HepG2 (cell line): ENCODE measurements at regions not wholly inside any gene's neighbourhood (a gene's known extent, or its start where the extent isn't known, plus 50 kb on each side); places are given as distances from the start of the nearest gene placed in this dataset.

Experiments used
- ATAC-seq: fragments of 200-7000 bp; cut with Tn5 transposase; 3 replicates; pipeline ENCODE4 v1.9.1; 2020; ENCODE audit warnings: mild to moderate bottlenecking, moderate library complexity
- BruUV-seq: library from RNA; stranded (reverse); fragments of 400-500 nt; replicated peaks from 2 replicates; lab custom pipeline; 2021; lab: Mats Ljungman, UMichigan
- CTCF ChIA-PET: fragments of 300-600 bp; formaldehyde crosslinking; extraction: SDS; loops from one replicate; lab custom pipeline; 2021; ENCODE audit warnings: low total read pairs, inconsistent platforms, low intra/inter-chr PET ratio; lab: Yijun Ruan, JAX
- POLR2A ChIA-PET: fragments of 350-600 bp; sonication (Branson Sonifier 250); formaldehyde crosslinking; loops from one replicate; lab custom pipeline; 2020; ENCODE audit warnings: antibody characterized with exemption, inconsistent platforms; lab: Yijun Ruan, JAX
- DNase-seq: peaks from one replicate; pipeline ENCODE4 v3.0.0-alpha.2; 2015; ENCODE audit warnings: low spot score
- FAIRE-seq: peaks from 3 replicates; lab custom pipeline; 2011; peaks lifted over from hg19 to GRCh38; lab: Jason Lieb, UNC
- H2AFZ ChIP-seq: one replicate; pipeline ENCODE4 v1.6.1; 2011; ENCODE audit warnings: low read length, inconsistent platforms
- H3K27ac ChIP-seq: fragments of 300-600 bp; 3 replicates; pipeline ENCODE4 v1.8.0; 2011; ENCODE audit warnings: mixed run types, mild to moderate bottlenecking, mixed read lengths, low read length, inconsistent platforms; ENCODE audit not compliant: insufficient read depth; ENCODE audit errors: extremely low read length
- H3K27me3 ChIP-seq, 2 experiments: fragments of 200-600 bp in 1 of 2; 2 replicates in 1 of 2; 3 replicates in 1 of 2; pipeline versions ENCODE4 v1.6.0 to v1.8.0; 2011; ENCODE audit warnings: low read length in 2 of 2, mild to moderate bottlenecking in 2 of 2, moderate library complexity in 2 of 2, inconsistent platforms in 1 of 2; ENCODE audit not compliant: insufficient read depth in 2 of 2, control insufficient read depth in 1 of 2
- H3K36me3 ChIP-seq, 2 experiments: fragments of 200-600 bp in 1 of 2; replicated peaks in 1 of 2; 2 replicates in 1 of 2; 3 replicates in 1 of 2; pipeline versions ENCODE4 v1.5.1 to v1.8.0; 2011; ENCODE audit warnings: low read length in 2 of 2, inconsistent platforms in 1 of 2; ENCODE audit not compliant: insufficient read depth in 2 of 2, control insufficient read depth in 1 of 2
- H3K4me1 ChIP-seq: 2 replicates; pipeline ENCODE4 v1.5.1; 2012; ENCODE audit warnings: low read length, inconsistent platforms; ENCODE audit not compliant: insufficient read depth
- H3K4me2 ChIP-seq: 2 replicates; pipeline ENCODE4 v1.6.0; 2011; ENCODE audit warnings: low read depth, low read length, inconsistent platforms
- H3K4me3 ChIP-seq, 3 experiments: fragments of 200-600 bp in 1 of 3; sonication (generic), shearing (Covaris generic) in 1 of 3; replicated peaks in 1 of 3; 2 replicates each; pipeline ENCODE4 v1.5.1; 2011 to 2016; ENCODE audit warnings: low read length in 3 of 3, inconsistent platforms in 2 of 3, low read depth in 2 of 3, mild to moderate bottlenecking in 2 of 3, control low read depth in 1 of 3, mixed read lengths in 1 of 3; ENCODE audit not compliant: insufficient read depth in 1 of 3
- H3K79me2 ChIP-seq: one replicate; pipeline ENCODE4 v1.6.1; 2011; ENCODE audit warnings: low read length, inconsistent platforms; ENCODE audit not compliant: insufficient read depth
- H3K9ac ChIP-seq: 2 replicates; pipeline ENCODE4 v1.6.0; 2011; ENCODE audit warnings: mild to moderate bottlenecking, low read depth, low read length, inconsistent platforms; ENCODE audit not compliant: insufficient read depth
- H3K9me3 ChIP-seq: 2 replicates; pipeline ENCODE4 v1.5.1; 2012; ENCODE audit warnings: mild to moderate bottlenecking, low read length
- H4K20me1 ChIP-seq: 2 replicates; pipeline ENCODE4 v1.6.0; 2011; ENCODE audit warnings: inconsistent platforms, mild to moderate bottlenecking, low read length, moderate library complexity; ENCODE audit not compliant: insufficient read depth
- ARID5B ChIP-seq: IDR thresholded peaks from 2 replicates; pipeline ENCODE4 v1.4.0; 2020; ENCODE audit warnings: mild to moderate bottlenecking, missing genetic modification reagents
- GATAD2A ChIP-seq: IDR thresholded peaks from 2 replicates; pipeline ENCODE4 v1.6.1; 2016
- SKI ChIP-seq: fragments of 450-650 bp; IDR thresholded peaks from one replicate; pipeline ENCODE4 v1.6.1; 2018; ENCODE audit warnings: mild to moderate bottlenecking; ENCODE audit not compliant: partially characterized antibody
- TAF1 ChIP-seq: sonication (generic); formaldehyde crosslinking; IDR thresholded peaks from 2 replicates; pipeline ENCODE4 v1.4.0; 2020; ENCODE audit warnings: missing genetic modification reagents
- TP53 ChIP-seq: sonication (generic); formaldehyde crosslinking; conservative IDR thresholded peaks from 2 replicates; pipeline ENCODE4 v1.4.0; 2020; ENCODE audit warnings: missing genetic modification reagents
- ZBTB3 ChIP-seq: sonication (generic); formaldehyde crosslinking; IDR thresholded peaks from 2 replicates; pipeline ENCODE4 v1.4.0; 2020; ENCODE audit warnings: low read depth, mild to moderate bottlenecking, moderate library complexity, missing genetic modification reagents, borderline replicate concordance
- ZFP37 ChIP-seq: sonication (generic); formaldehyde crosslinking; IDR thresholded peaks from 2 replicates; pipeline ENCODE4 v1.4.0; 2020; ENCODE audit warnings: missing genetic modification reagents, borderline replicate concordance
- ZNF496 ChIP-seq: sonication (generic); formaldehyde crosslinking; IDR thresholded peaks from 2 replicates; pipeline ENCODE4 v1.8.1; 2023; ENCODE audit warnings: mild to moderate bottlenecking, moderate library complexity, missing genetic modification reagents; ENCODE audit not compliant: insufficient replicate concordance
- ZNF747 ChIP-seq: sonication (generic); formaldehyde crosslinking; IDR thresholded peaks from 2 replicates; pipeline ENCODE4 v1.8.1; 2023; ENCODE audit warnings: missing genetic modification reagents, mild to moderate bottlenecking, borderline replicate concordance
- WGBS: methylation state at CpG from one replicate; pipeline ENCODE4 v1.1.6; 2017; ENCODE audit warnings: low lambda C conversion rate; 5-methylcytosine and 5-hydroxymethylcytosine counted together
- in situ Hi-C: cut with HindIII; loops from 2 replicates; pipeline ENCODE4 v1.10.0; 2017; ENCODE audit warnings: low pct_unique_long_range_greater_than_20kb; ENCODE audit not compliant: extremely low pct_ligation_motif_present
- intact Hi-C: fragments of 100-400 bp; cut with micrococcal nuclease; formaldehyde crosslinking; loops from one replicate; pipeline ENCODE4 v1.10.0; 2022; ENCODE audit not compliant: unreplicated experiment

DNA sequence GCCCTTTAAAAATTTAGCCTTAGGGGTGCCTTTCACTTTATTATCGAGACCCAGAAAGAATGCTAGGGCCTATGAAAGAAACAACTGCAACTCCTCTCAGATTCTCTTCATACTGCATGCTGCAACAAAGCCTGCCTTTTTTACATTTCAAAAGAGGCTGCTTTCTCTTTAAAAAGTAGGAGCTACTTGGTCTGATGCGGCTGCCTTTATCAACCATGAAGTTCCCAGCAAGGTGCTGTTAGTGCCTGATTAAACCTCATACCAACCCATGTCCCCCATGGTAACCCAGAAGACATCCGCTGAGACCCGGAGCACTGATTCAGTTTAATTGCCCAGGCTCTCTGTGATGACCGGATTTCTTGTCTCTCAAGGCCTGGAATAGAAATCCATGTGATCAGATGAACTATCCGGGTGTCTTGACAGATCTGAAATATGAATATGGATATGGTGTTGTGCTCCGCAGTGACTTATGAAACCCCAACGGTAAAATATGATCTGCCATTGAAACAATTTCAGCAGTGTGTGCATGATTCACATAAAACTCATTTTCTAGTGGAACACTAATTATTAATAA, 368.3 kb downstream of the ZNF521 start (continued):
- no peak for TF ChIP-seq GATAD2A (CRISPR knock-in tag)

DNA sequence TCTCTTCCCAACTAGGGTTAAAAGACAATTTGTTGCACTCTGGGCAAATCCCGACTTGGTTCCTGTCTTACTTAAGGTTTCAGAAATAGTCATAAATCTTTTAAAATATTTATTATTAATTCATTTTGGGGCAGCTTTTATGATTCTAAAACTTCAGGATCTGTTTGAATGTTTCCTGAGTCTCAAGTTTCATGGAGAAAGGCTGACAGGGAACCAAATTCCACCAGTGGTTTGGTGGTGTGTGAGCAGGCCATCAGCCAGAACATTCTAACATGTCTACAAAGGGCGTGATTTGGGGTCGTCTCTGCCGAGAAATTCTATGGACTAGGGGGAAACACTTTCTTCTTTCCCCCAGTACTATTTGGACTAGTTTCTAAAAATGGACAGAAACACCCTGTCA, 366.4 kb downstream of the ZNF521 start:
- FAIRE-seq (no peak), ATAC-seq (no peak), DNase-seq (no peak)
- intact Hi-C loops (no loop called here), in situ Hi-C loops (loop anchor here (25.0 kb wide), 1 partner anchor 98 kb away; no protein-coding TSS in a partner anchor)
- no peaks in the 10 kb centered on the region for H3K4me1 ChIP-seq
- H3K4me2 ChIP-seq, result no peak overlapping the region
- WGBS, result 1% methylated on average over 4 of the region's 4 CpGs
- no peak overlapping the region for H3K27ac ChIP-seq
- H4K20me1 ChIP-seq, result no peaks in the 10 kb centered on the region
- no peak overlapping the region for H3K9ac ChIP-seq
- BruUV-seq, result no TSS peak
- no peaks in the 10 kb centered on the region; a peak in 3 of 5 replicates for H3K27me3 ChIP-seq
- no peak overlapping the region for H3K4me3 ChIP-seq
- ChIA-PET POLR2A (no interaction called here), CTCF (no interaction called here)
- H3K36me3 ChIP-seq, result no peaks in the 10 kb centered on the region
- no peaks in the 10 kb centered on the region for H3K9me3 ChIP-seq
- TF ChIP-seq ZFP37 (CRISPR knock-in tag), result no peak
- TF ChIP-seq SKI, result no peak
- TF ChIP-seq ZNF747 (CRISPR knock-in tag), result no peak
- TF ChIP-seq ARID5B (CRISPR knock-in tag), result no peak
- no peak for TF ChIP-seq ZBTB3 (CRISPR knock-in tag)
- TF ChIP-seq TP53 (CRISPR knock-in tag), result no peak
- TF ChIP-seq TAF1 (CRISPR knock-in tag), result no peak
- TF ChIP-seq ZNF496, result no peak
- H2AFZ ChIP-seq, result no peak overlapping the region
- H3K79me2 ChIP-seq, result no peaks in the 10 kb centered on the region
